Spleen (tissue), 7 donors: ENCODE measurements at regions not wholly inside any gene's neighbourhood (a gene's known extent, or its start where the extent isn't known, plus 50 kb on each side); places are given as distances from the start of the nearest gene placed in this dataset.

Experiments
- POLR2AphosphoS5 ChIP-seq, 3 donors: sonication (generic); formaldehyde crosslinking; IDR thresholded peaks; one replicate each; pipeline ENCODE4 v1.5.1; 2017; ENCODE audit warnings: antibody characterized with exemption in 3 of 3
- TF ChIP-seq, protein P1 (sequence below), 11 experiments: fragments of 200-600 bp in 7 of 11; fragments of 450-650 bp in 4 of 11; sonication (generic) in 4 of 11; IDR thresholded peaks in 8 of 11; conservative IDR thresholded peaks in 3 of 11; 1 replicate in 7 of 11; 2 replicates in 4 of 11; pipeline versions ENCODE4 v1.4.0 to v1.8.0; 2016 to 2021; ENCODE audit warnings: antibody characterized with exemption in 11 of 11, inconsistent platforms in 4 of 11, mild to moderate bottlenecking in 1 of 11
- donor health status: DM: no; HTN: no; CAD: no; lungs with moderate emphysema.
- donor health status: DM: no; HTN: no; CAD: no.
- donor health status: DM: no; HTN: no; CAD: no.

DNA sequence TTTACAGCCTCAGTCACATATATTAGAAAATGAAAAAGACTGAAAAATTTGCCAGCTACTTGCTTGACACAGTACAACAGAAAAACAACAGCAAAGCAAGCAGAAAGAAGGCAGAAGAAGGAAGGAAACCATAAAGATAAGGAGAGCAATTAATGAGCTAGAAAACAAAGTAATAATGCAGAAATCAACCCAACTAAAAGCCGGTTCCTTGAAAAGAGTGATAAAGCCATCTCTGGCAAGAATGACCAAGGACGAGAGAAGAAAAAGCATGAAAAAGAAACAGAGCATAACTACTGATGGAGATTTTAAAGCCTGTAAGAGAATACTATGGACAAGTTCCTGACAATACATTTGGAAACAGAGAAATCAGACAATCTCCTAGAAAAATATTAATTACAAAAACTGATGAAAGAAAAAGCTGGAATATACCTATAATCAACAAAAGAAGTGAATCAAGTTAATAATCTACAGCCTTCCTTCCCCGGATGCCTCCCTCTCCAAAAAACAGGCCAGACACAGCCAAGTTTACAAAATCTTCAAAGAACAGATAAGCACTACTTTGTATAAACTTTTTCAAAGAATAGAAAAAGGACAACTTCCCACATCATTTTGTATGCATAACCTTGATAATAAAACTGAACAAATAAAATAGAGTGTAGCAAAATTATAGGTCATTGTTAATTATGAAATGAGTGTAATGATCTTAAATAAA is 204.0 kb downstream of the BAMBI start:
- TF ChIP-seq, protein P1, sequence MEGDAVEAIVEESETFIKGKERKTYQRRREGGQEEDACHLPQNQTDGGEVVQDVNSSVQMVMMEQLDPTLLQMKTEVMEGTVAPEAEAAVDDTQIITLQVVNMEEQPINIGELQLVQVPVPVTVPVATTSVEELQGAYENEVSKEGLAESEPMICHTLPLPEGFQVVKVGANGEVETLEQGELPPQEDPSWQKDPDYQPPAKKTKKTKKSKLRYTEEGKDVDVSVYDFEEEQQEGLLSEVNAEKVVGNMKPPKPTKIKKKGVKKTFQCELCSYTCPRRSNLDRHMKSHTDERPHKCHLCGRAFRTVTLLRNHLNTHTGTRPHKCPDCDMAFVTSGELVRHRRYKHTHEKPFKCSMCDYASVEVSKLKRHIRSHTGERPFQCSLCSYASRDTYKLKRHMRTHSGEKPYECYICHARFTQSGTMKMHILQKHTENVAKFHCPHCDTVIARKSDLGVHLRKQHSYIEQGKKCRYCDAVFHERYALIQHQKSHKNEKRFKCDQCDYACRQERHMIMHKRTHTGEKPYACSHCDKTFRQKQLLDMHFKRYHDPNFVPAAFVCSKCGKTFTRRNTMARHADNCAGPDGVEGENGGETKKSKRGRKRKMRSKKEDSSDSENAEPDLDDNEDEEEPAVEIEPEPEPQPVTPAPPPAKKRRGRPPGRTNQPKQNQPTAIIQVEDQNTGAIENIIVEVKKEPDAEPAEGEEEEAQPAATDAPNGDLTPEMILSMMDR (IDR thresholded peaks at IDR 0.05 in 8 of 11, conservative IDR thresholded peaks at IDR 0.05 in 3 of 11), result no peak
- TF ChIP-seq POLR2AphosphoS5 (IDR thresholded peaks at IDR 0.05), result no peak
